ENCODE measurements at regions not wholly inside any gene's neighbourhood (a gene's known extent, or its start where the extent isn't known, plus 50 kb on each side); places are given as distances from the start of the nearest gene placed in this dataset.

DNA sequence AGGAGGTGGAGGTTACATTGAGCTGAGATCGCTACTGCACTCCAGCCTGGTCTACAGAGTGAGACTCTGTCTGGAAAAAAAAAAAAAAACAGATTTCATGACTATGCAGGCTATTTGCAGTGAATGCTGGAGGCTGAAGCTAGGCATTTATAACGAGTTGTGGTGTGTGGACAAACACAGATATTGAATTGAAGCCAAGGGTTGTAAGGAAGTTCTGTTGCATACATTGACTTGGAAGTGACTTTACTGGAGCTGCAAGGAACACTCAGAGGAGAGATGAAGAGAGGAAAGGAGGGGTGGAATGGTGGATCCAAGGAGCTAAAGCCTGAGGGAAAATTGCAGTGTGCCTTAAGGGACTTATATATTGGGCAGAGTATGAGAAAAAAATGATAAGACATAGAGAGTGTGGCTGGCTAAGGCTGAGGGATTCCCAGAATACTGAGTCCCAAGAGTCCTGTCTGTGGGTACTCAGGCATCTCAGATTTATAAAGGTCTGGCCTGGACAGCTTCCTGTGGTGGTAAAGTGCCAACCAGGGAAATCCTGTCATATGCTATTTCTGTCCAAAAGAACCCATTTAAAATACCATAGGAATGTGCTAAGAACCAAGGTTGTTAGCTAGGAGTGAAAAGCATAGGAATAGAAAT is 87.8 kb upstream of the GUCY1A1 start:
- no peak overlapping the region for H2BK15ac ChIP-seq (ENCODE audit: low read length)
- H2BK12ac ChIP-seq (ENCODE audit: low read depth, low read length), result no peak overlapping the region
- no peak overlapping the region for H3K4ac ChIP-seq (replicated peaks; ENCODE audit: insufficient read length, low read depth, low read length)
- CTCF ChIA-PET (ENCODE audit: partially characterized antibody), result interaction anchor here (0.6 kb wide), 1 partner anchor 25 kb away, joined by 3 read pairs; no protein-coding TSS in a partner anchor
- no peak overlapping the region for H3K4me3 ChIP-seq (ENCODE audit: extremely low read depth in 1 of 4, insufficient read depth in 2 of 4, low read depth in 3 of 4, low read length in 4 of 4)
- 86% methylated on average over 2 of the region's 2 CpGs; no CpG with 5 or more reads in 1 of the 2 experiments for WGBS, 2 experiments (ENCODE audit: extremely low coverage in 1 of 2, insufficient coverage in 1 of 2, insufficient read length in 1 of 2, insufficient replicate concordance in 2 of 2, low coverage in 1 of 2, low lambda C conversion rate in 2 of 2, missing lambda C conversion rate in 1 of 2)
- H3K4me2 ChIP-seq (ENCODE audit: insufficient read depth in 1 of 2, low read depth in 2 of 2, low read length in 2 of 2), result no peak overlapping the region
- no peak overlapping the region for H2BK20ac ChIP-seq (ENCODE audit: low read length)
- no peak overlapping the region for H3K18ac ChIP-seq (ENCODE audit: extremely low read depth, low read length)
- H3K27ac ChIP-seq (ENCODE audit: low read depth, low read length), result no peak overlapping the region
- POLR2A ChIA-PET (ENCODE audit: partially characterized antibody), result no interaction called here
- no peak overlapping the region for H3K9ac ChIP-seq (replicated peaks in 1 of 4; ENCODE audit: extremely low read depth in 1 of 4, low read depth in 3 of 4, low read length in 3 of 4)
- no peak overlapping the region for H3K56ac ChIP-seq (replicated peaks; ENCODE audit: insufficient read length, low read depth, low read length)
- H3K4me1 ChIP-seq (replicated peaks in 1 of 4; ENCODE audit: control insufficient read depth in 3 of 4, insufficient read depth in 4 of 4, low read length in 3 of 4), result no peaks in the 10 kb centered on the region
- H2AFZ ChIP-seq (ENCODE audit: low read length), result no peak overlapping the region
- no peaks in the 10 kb centered on the region for H3K36me3 ChIP-seq (ENCODE audit: control insufficient read depth in 2 of 4, insufficient read depth in 4 of 4, low read length in 3 of 4)
- H2BK5ac ChIP-seq (ENCODE audit: low read depth, low read length), result no peak overlapping the region
- DNase-seq (ENCODE audit: low read depth in 1 of 2, low spot score in 2 of 2), result no peak
- H3K79me2 ChIP-seq (ENCODE audit: control insufficient read depth in 1 of 2, insufficient read depth in 2 of 2, low read length in 2 of 2), result no peaks in the 10 kb centered on the region
- H3K27me3 ChIP-seq (replicated peaks in 1 of 4; ENCODE audit: control insufficient read depth in 3 of 4, extremely low read depth in 1 of 4, insufficient read depth in 3 of 4, low read length in 3 of 4), result no peaks in the 10 kb centered on the region
- no peak overlapping the region for H3K23ac ChIP-seq (ENCODE audit: insufficient read length)
- H2BK120ac ChIP-seq (replicated peaks; ENCODE audit: low read depth, low read length), result no peak overlapping the region
- H3K23me2 ChIP-seq (ENCODE audit: low read depth, low read length), result no peaks in the 10 kb centered on the region
- H4K5ac ChIP-seq (ENCODE audit: insufficient read length, low read depth, low read length), result no peak overlapping the region
- H3K14ac ChIP-seq (ENCODE audit: insufficient read length), result no peak overlapping the region
- no peaks in the 10 kb centered on the region for H3K9me3 ChIP-seq (ENCODE audit: insufficient read depth in 2 of 2, low read depth in 1 of 2, low read length in 1 of 2)
- FAIRE-seq, result no peak
- H4K20me1 ChIP-seq (replicated peaks in 1 of 2; ENCODE audit: control insufficient read depth in 1 of 2, insufficient read depth in 2 of 2, low read length in 2 of 2), result no peaks in the 10 kb centered on the region
- H4K8ac ChIP-seq (ENCODE audit: extremely low read depth, insufficient read depth, low read length), result no peak overlapping the region
- H3K79me1 ChIP-seq (ENCODE audit: low read depth, low read length), result no peaks in the 10 kb centered on the region
- H2AK5ac ChIP-seq (ENCODE audit: low read depth, low read length), result no peak overlapping the region
- H4K91ac ChIP-seq (replicated peaks; ENCODE audit: insufficient read length, low read length), result no peak overlapping the region
- no peak for TF ChIP-seq YY1 (IDR thresholded peaks at IDR 0.05; ENCODE audit: low read depth, low read length)
- TF ChIP-seq SIRT6 (IDR thresholded peaks at IDR 0.05; ENCODE audit: low read length), result no peak
- no peak for TF ChIP-seq EP300 (IDR thresholded peaks at IDR 0.05; ENCODE audit: borderline replicate concordance in 1 of 2, low read depth in 2 of 2, low read length in 2 of 2)
- no peak for TF ChIP-seq CHD1 (IDR thresholded peaks at IDR 0.05; ENCODE audit: low read depth, low read length)
- TF ChIP-seq TBP (IDR thresholded peaks at IDR 0.05; ENCODE audit: low read depth, low read length), result no peak
- TF ChIP-seq GABPA (IDR thresholded peaks at IDR 0.05; ENCODE audit: borderline replicate concordance, insufficient read depth, low read length), result no peak
- TF ChIP-seq RXRA (IDR thresholded peaks at IDR 0.05; ENCODE audit: insufficient read depth, low read depth, low read length), result no peak
- TF ChIP-seq RFX5 (IDR thresholded peaks at IDR 0.05; ENCODE audit: borderline replicate concordance, low read depth, low read length), result no peak
- no peak for TF ChIP-seq CBX5 (IDR thresholded peaks at IDR 0.05; ENCODE audit: low read depth, low read length)
- TF ChIP-seq, protein P1, sequence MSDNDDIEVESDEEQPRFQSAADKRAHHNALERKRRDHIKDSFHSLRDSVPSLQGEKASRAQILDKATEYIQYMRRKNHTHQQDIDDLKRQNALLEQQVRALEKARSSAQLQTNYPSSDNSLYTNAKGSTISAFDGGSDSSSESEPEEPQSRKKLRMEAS (IDR thresholded peaks at IDR 0.05), result no peak
- no peak for TF ChIP-seq CREB1 (IDR thresholded peaks at IDR 0.05)
- TF ChIP-seq JUND (IDR thresholded peaks at IDR 0.05; ENCODE audit: low read length), result no peak
- TF ChIP-seq, protein P2, sequence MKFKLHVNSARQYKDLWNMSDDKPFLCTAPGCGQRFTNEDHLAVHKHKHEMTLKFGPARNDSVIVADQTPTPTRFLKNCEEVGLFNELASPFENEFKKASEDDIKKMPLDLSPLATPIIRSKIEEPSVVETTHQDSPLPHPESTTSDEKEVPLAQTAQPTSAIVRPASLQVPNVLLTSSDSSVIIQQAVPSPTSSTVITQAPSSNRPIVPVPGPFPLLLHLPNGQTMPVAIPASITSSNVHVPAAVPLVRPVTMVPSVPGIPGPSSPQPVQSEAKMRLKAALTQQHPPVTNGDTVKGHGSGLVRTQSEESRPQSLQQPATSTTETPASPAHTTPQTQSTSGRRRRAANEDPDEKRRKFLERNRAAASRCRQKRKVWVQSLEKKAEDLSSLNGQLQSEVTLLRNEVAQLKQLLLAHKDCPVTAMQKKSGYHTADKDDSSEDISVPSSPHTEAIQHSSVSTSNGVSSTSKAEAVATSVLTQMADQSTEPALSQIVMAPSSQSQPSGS (IDR thresholded peaks at IDR 0.05; ENCODE audit: low read length), result no peak

Data from H1 (cell line).